SKM-1 treated with dmso at 0.1 percent for 144 hours (cell line): ENCODE measurements at regions not wholly inside any gene's neighbourhood (a gene's known extent, or its start where the extent isn't known, plus 50 kb on each side); places are given as distances from the start of the nearest gene placed in this dataset.
"Not testable (repeated sequence)": the region's sequence is repeated elsewhere in the genome, so short reads cannot be mapped to it uniquely, and the experiment has no call there.

Source experiments
- DNase-seq: peaks from one replicate; lab custom pipeline; 2025; ENCODE audit not compliant: unreplicated experiment; lab: John Stamatoyannopoulos, UW

DNA sequence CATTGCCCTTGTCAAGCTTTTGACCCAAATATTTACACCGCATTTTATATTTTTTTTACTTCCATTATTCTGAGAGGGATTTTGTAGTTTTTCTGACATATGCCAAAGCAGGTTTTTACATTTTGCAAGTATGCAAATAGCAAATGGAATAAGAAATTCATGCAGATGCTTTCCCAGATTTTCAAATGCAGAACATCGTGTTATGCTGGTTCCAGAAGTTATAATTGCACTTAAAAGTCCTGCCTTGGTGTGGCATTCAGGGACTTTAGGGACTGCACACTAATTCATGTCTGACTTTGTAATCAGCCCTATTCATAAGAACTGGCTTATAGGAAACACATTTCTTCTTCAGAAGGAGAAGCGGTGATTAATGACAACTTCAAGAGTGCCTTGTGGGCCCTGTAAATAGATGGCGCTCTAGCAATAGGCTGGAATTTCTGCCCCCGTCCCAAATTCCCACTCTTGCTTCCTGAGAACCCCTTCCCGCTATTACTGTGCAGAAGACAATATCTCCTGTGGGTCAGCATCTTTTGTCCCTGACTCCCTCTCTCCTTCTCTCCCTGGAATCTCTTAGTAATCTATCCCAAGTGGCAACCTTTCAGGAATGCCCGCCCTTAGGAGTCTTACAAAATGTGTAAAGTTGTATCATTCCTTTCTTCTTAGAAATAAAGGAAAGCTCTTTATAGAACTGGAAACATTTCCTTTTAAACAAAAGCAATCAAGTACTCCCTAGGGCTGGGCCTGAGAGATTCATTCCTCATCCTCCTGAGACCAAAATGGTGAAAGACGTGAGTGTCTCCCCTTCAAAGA is 264.0 kb downstream of the INHBA start:
- DNase-seq, result no peak

DNA sequence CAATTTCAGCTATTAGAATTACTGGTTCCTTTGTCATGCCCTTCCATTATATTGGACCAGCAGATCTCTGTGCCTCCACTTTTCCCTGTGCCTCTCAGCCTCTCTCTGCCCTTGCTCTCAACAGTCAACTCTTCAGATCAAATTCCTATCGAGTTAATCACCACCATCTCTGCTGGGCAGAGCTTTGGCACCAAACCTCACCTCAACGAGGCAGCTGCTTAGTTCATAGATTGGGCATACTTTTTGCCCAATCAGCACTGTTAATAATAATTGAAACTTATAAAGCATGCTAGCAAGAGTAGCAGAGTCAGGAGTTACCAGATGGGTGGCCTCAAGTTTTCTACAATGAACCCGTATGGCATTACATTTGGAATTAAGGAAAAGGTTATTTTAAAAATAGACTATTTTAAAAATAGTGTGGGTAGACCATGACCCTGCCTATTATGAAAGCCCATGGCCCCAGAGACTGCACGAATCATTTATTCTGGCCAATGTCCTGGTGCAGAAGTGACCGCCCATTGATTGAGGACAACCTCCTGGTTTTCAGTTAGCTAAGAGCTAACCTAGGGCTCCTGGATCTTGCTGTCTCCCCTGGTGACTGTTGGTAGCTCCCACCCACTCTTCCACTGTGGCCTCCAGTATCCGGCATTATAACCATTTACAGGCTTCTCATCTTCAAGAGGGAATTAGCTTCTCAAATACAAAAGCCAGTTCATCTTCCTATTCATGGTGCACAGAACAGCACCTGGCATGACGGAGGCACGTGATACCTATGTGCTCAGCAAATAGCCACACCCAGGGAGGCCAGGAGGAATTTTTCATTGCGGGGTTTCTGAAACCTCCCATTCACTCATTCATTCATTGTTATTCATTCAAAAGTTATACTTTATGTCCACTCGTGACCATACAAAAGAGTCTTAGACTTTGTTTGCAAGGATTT is 265.4 kb downstream of the INHBA start:
- DNase-seq, result no peak

DNA sequence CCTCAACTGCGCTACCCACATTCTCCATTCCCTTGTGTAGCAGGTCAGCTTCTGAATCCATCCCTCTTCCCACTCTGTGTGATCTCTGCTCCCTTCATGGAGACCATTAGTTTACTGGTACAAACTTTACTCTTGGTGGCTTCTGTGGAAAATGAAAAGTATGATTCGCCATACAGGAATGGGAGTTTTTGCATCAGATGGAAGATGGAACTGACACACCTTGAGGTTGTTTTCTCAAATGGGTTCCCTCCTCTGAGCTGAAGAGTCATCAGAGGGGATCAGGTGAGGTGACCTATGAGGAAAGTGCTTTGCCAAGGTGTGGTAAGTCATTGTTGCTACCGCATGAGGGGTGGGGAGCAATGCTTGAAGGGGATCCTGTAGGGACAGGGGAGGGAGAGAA is 266.8 kb downstream of the INHBA start:
- no peak for DNase-seq

GRCh38 chr7:41435020-41435419 is 267.9 kb downstream of the INHBA start:
- not testable (repeated sequence) for DNase-seq

DNA sequence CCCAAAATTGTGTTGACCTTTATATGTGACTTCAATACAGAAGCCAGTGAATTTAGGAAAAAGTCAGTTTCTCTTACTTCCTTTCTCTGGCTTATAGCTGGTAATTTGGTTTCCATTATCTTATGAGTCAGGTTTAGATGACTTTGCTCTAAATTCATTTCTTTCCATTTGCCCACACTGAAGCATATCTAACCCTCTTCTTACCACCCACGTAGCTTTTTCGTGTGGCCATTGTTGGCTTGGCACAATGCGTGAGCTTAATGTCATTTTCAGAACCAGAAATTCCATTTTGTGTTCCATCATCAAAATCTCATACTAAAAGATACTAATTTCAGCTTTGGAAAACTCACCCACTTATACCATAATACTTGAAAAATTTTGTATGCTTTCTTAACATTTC is 271.2 kb downstream of the INHBA start:
- DNase-seq, result no peak

- DNase-seq, result no peak
Measured at GRCh38 chr7:41428381-41428780, 274.5 kb downstream of the INHBA start.

DNA sequence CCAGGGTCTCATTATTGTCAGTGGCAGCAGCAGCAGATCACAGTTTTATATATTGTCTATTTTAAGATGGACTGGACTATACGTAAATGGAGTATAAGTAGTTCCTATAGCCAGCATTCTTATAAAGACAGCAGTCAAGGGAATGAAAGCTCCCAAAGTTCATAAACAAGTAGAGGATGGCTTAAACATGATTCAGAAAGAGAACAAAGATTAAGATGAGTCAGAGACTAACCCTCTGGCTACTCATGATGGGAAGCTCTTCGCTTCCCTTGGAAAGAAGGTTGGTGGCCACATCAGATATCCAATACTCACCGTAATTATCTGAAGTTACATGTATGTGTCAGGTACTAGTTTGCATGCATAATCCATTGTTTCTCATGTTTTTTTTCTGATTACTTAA is 277.0 kb downstream of the INHBA start:
- DNase-seq, result no peak

GRCh38 chr7:41421056-41421455 is 281.8 kb downstream of the INHBA start:
- no peak for DNase-seq

GRCh38 chr7:41420421-41420820 is 282.5 kb downstream of the INHBA start:
- no peak for DNase-seq

DNA sequence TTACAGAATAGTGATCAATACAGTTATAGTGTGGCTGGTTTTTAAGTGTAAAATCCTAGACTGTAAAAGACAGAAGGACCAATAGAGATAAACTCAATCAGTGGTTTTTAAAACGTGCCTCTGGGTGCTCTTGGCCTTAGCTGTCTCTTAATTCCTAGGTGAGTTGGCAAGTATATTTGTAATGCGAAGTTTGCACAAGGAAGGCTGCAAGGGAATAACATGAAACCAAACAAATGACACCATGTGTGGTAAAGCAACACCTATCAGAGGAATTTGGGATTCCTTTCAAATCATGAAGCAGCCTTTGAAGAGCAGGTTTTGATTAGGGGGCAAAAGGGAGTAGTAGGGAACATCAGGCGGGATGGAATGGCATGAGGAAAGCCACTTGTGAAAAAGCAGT is 284.6 kb downstream of the INHBA start:
- no peak for DNase-seq

DNA sequence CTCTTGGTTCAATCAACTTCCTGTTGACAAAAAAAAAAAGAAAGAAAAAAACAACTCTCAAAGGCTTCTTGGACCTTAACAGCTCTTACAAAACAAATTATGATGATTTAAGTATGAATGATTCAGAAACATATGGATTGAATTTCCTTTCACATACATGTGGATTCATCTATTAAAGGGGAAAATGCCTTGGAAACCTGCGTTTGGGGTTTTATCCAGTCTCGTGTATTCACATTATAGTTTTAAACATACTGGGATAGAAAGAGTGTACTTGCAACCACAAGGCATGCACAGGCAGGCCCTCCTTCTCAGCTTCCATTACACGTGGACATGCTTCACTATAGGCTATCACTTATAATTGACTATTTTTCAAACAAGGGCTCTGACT is 286.7 kb downstream of the INHBA start:
- DNase-seq, result no peak

- no peak for DNase-seq
Measured at GRCh38 chr7:41415471-41416207, 287.3 kb downstream of the INHBA start.

GRCh38 chr7:41415051-41415450 is 287.8 kb downstream of the INHBA start:
- DNase-seq, result no peak

DNA sequence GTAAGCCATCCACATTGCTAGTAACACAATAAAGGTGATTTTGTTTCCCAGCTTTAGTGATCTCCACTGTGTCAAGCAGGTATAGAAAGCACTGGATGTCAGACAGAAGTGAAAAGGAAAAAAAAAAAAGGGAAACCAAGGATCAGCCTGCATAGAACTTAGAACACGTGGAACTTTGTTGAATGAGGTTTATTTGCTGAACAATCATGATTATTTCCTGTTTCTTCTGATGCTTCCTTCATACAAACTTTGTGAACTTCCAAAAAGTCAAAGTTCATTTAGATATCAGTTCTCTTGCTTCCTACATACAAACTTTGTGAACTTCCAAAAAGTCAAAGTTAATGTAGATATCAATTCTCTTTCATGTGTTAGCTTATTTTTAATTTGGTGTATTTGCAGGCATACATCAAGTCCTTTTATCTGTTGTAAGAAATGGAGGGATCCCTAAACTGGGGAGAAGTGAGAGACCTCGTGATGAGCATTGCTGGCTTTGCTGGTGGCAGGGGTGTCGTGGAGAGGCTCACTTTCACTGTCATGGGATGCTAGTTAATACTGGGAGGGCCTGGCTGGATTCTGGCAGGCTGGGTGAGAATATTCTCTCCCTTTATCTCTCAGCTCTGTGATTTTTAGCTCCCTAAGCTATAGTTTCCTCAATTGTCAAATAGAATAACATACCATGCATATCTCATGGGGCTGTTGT is 298.4 kb downstream of the INHBA start:
- DNase-seq, result no peak

- no peak for DNase-seq
Measured at GRCh38 chr7:41403291-41403690, 299.6 kb downstream of the INHBA start.

GRCh38 chr7:41401833-41402232 is 301.1 kb downstream of the INHBA start:
- no peak for DNase-seq

DNA sequence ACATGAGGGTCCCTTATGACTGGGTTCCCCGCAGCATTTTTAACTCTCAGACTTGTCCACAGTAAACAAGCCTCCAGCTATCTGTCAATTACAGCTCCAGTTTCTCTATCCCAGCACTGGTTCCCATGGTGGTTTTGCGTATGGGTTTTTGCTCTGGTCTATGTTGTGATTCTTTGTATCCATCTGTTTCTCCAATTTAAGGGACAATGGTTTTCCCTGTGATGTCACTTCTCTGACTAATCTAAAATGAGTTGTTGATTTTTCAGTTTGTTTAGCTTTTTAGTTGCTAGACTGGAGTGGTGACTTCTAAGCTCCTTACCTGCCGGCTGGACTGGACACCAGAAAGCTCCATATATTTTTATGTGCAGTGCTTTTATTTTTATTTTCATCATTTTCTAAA is 303.7 kb downstream of the INHBA start:
- DNase-seq, result no peak

DNA sequence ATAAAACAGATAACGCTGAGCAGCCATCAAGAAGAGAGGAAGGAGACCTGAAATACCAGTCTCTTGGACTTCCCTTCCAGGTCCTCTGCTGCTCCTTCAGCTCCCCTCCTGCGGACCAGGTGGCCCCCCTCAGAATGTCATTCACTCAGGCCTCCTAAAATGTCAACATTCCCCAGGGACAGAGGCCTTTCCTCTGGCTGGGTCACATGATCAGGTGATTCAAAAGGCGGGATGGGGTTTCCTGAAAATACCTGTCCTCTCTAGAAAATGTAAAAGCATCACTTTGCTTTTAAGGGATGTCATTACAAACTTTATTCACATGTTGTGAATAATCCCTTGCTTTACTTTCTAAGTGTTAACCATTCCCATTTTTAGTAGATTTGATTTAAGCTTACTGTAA is 311.1 kb downstream of the INHBA start:
- DNase-seq, result no peak

GRCh38 chr7:41388933-41389332 is 314.0 kb downstream of the INHBA start:
- DNase-seq, result not testable (repeated sequence)

GRCh38 chr7:41385996-41386395 is 316.9 kb downstream of the INHBA start:
- no peak for DNase-seq

DNA sequence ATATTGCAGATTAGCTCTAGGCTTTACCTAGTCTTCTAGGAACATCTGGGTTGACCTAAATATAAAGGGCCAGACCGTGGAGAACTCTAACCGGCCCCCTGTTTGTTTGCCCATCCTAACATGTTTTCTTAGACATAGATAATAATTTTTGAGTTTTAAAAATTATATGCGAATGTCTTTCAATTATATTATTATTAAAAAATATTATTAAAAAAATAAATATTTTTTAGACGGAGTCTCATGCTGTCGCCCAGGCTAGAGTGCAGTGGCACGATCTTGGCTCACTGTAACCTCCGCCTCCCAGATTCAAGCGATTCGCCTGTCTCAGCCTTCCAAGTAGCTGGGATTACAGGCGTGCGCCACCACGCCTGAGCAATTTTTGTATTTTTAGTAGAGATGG is 318.5 kb downstream of the INHBA start:
- no peak for DNase-seq
